ENCODE measurements at regions not wholly inside any gene's neighbourhood (a gene's known extent, or its start where the extent isn't known, plus 50 kb on each side); places are given as distances from the start of the nearest gene placed in this dataset.

DNA sequence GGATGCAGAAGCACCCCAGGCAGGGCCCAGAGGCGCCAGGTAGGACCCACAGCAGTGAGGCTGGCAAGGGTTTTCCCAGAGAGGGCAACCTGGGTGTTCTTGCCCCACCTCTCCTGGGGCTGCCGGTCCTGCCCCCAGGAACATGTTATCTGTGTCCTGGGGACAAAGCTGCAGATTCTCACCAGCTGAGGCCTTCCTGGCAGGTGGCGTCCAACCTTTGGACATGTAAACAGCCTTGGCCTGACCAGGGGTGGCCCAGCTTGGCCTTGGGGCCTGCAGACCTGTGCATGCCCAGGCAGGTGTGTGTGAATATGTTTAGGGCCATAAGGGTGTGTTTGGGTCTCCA is 101.8 kb upstream of the LARP1 start (continued):
- TF ChIP-seq, protein P1, sequence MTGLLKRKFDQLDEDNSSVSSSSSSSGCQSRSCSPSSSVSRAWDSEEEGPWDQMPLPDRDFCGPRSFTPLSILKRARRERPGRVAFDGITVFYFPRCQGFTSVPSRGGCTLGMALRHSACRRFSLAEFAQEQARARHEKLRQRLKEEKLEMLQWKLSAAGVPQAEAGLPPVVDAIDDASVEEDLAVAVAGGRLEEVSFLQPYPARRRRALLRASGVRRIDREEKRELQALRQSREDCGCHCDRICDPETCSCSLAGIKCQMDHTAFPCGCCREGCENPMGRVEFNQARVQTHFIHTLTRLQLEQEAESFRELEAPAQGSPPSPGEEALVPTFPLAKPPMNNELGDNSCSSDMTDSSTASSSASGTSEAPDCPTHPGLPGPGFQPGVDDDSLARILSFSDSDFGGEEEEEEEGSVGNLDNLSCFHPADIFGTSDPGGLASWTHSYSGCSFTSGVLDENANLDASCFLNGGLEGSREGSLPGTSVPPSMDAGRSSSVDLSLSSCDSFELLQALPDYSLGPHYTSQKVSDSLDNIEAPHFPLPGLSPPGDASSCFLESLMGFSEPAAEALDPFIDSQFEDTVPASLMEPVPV (CRISPR knock-in tag; IDR thresholded peaks at IDR 0.05), result no peak
- TF ChIP-seq RFX3 (CRISPR knock-in tag; IDR thresholded peaks at IDR 0.05) (no peak), HDAC1 (CRISPR knock-in tag; IDR thresholded peaks at IDR 0.05) (peak; percentile 86; the same call in 1 of the 2 replicates), BRD4 (CRISPR knock-in tag; IDR thresholded peaks at IDR 0.05) (peak; percentile 79), ZNF777 (CRISPR knock-in tag; IDR thresholded peaks at IDR 0.05) (no peak), SP1 (IDR thresholded peaks at IDR 0.05) (no peak), SP1 (CRISPR knock-in tag; IDR thresholded peaks at IDR 0.05) (no peak), KLF11 (CRISPR knock-in tag; IDR thresholded peaks at IDR 0.05) (no peak), ZNF644 (CRISPR knock-in tag; IDR thresholded peaks at IDR 0.05; ENCODE audit: low read depth) (peak; percentile 88), MAFF (IDR thresholded peaks at IDR 0.05; ENCODE audit: low read depth, low read length) (no peak), ZBTB21 (CRISPR knock-in tag; IDR thresholded peaks at IDR 0.05) (no peak), TCF12 (IDR thresholded peaks at IDR 0.05) (no peak), TCF12 (CRISPR knock-in tag; IDR thresholded peaks at IDR 0.05) (0 out of 2 replicates have a peak, but pooled peaks have one; percentile 73), HCFC1 (IDR thresholded peaks at IDR 0.05; ENCODE audit: low read depth, low read length) (no peak), LCORL (IDR thresholded peaks at IDR 0.05) (no peak), LCORL (CRISPR knock-in tag; IDR thresholded peaks at IDR 0.05) (peak; percentile 83), KDM1A (CRISPR knock-in tag; IDR thresholded peaks at IDR 0.05) (no peak), REPIN1 (CRISPR knock-in tag; IDR thresholded peaks at IDR 0.05; ENCODE audit: borderline replicate concordance, low read depth) (peak; percentile 46; the same call in 1 of the 2 replicates), CHD4 (IDR thresholded peaks at IDR 0.05; ENCODE audit: borderline replicate concordance, low read length) (no peak), PHF21A (CRISPR knock-in tag; IDR thresholded peaks at IDR 0.05) (peak; percentile 92), ZFP36L1 (CRISPR knock-in tag; IDR thresholded peaks at IDR 0.05) (no peak)
- TF ChIP-seq, protein P2, sequence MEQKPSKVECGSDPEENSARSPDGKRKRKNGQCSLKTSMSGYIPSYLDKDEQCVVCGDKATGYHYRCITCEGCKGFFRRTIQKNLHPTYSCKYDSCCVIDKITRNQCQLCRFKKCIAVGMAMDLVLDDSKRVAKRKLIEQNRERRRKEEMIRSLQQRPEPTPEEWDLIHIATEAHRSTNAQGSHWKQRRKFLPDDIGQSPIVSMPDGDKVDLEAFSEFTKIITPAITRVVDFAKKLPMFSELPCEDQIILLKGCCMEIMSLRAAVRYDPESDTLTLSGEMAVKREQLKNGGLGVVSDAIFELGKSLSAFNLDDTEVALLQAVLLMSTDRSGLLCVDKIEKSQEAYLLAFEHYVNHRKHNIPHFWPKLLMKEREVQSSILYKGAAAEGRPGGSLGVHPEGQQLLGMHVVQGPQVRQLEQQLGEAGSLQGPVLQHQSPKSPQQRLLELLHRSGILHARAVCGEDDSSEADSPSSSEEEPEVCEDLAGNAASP (CRISPR knock-in tag; IDR thresholded peaks at IDR 0.05; ENCODE audit: borderline replicate concordance), result peak; percentile 98
- TF ChIP-seq, protein P3, sequence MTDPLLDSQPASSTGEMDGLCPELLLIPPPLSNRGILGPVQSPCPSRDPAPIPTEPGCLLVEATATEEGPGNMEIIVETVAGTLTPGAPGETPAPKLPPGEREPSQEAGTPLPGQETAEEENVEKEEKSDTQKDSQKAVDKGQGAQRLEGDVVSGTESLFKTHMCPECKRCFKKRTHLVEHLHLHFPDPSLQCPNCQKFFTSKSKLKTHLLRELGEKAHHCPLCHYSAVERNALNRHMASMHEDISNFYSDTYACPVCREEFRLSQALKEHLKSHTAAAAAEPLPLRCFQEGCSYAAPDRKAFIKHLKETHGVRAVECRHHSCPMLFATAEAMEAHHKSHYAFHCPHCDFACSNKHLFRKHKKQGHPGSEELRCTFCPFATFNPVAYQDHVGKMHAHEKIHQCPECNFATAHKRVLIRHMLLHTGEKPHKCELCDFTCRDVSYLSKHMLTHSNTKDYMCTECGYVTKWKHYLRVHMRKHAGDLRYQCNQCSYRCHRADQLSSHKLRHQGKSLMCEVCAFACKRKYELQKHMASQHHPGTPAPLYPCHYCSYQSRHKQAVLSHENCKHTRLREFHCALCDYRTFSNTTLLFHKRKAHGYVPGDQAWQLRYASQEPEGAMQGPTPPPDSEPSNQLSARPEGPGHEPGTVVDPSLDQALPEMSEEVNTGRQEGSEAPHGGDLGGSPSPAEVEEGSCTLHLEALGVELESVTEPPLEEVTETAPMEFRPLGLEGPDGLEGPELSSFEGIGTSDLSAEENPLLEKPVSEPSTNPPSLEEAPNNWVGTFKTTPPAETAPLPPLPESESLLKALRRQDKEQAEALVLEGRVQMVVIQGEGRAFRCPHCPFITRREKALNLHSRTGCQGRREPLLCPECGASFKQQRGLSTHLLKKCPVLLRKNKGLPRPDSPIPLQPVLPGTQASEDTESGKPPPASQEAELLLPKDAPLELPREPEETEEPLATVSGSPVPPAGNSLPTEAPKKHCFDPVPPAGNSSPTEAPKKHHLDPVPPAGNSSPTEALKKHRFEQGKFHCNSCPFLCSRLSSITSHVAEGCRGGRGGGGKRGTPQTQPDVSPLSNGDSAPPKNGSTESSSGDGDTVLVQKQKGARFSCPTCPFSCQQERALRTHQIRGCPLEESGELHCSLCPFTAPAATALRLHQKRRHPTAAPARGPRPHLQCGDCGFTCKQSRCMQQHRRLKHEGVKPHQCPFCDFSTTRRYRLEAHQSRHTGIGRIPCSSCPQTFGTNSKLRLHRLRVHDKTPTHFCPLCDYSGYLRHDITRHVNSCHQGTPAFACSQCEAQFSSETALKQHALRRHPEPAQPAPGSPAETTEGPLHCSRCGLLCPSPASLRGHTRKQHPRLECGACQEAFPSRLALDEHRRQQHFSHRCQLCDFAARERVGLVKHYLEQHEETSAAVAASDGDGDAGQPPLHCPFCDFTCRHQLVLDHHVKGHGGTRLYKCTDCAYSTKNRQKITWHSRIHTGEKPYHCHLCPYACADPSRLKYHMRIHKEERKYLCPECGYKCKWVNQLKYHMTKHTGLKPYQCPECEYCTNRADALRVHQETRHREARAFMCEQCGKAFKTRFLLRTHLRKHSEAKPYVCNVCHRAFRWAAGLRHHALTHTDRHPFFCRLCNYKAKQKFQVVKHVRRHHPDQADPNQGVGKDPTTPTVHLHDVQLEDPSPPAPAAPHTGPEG (CRISPR knock-in tag; IDR thresholded peaks at IDR 0.05), result no peak
- TF ChIP-seq, protein P4, sequence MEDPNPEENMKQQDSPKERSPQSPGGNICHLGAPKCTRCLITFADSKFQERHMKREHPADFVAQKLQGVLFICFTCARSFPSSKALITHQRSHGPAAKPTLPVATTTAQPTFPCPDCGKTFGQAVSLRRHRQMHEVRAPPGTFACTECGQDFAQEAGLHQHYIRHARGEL (CRISPR knock-in tag; IDR thresholded peaks at IDR 0.05), result no peak
